Endothelial cell of umbilical vein (primary cell): ENCODE measurements at regions not wholly inside any gene's neighbourhood (a gene's known extent, or its start where the extent isn't known, plus 50 kb on each side); places are given as distances from the start of the nearest gene placed in this dataset.
"Not testable (repeated sequence)": the region's sequence is repeated elsewhere in the genome, so short reads cannot be mapped to it uniquely, and the experiment has no call there.

Source experiments
- EZH2 ChIP-seq: IDR thresholded peaks from 2 replicates; pipeline ENCODE4 v1.6.1; 2012; ENCODE audit warnings: borderline replicate concordance, low read depth, mild to moderate bottlenecking, moderate library complexity, low read length, inconsistent platforms; ENCODE audit not compliant: severe bottlenecking
- POLR2A ChIP-seq: IDR thresholded peaks from 2 replicates; pipeline ENCODE4 v1.6.1; 2012; ENCODE audit warnings: low read depth, mild to moderate bottlenecking, control low read depth, low read length
- POLR2AphosphoS5 ChIP-seq: IDR thresholded peaks from 2 replicates; pipeline ENCODE4 v1.6.1; 2012; ENCODE audit warnings: low read depth, mild to moderate bottlenecking, control low read depth, low read length, moderate library complexity; ENCODE audit not compliant: insufficient read depth
- TF ChIP-seq, protein P1 (sequence below), 2 donors: IDR thresholded peaks; 1 replicate in 1 of 2; 2 replicates in 1 of 2; pipeline ENCODE4 v1.5.1; 2011; ENCODE audit warnings: low read length in 2 of 2, mild to moderate bottlenecking in 2 of 2, moderate library complexity in 2 of 2, control low read depth in 1 of 2, inconsistent platforms in 1 of 2, low read depth in 1 of 2; ENCODE audit not compliant: insufficient read depth in 1 of 2; ENCODE audit errors: extremely low read depth in 1 of 2
- TF ChIP-seq, protein P2 (sequence below): IDR thresholded peaks from 2 replicates; pipeline ENCODE4 v1.6.1; 2011; ENCODE audit not compliant: insufficient read depth, insufficient read length

DNA sequence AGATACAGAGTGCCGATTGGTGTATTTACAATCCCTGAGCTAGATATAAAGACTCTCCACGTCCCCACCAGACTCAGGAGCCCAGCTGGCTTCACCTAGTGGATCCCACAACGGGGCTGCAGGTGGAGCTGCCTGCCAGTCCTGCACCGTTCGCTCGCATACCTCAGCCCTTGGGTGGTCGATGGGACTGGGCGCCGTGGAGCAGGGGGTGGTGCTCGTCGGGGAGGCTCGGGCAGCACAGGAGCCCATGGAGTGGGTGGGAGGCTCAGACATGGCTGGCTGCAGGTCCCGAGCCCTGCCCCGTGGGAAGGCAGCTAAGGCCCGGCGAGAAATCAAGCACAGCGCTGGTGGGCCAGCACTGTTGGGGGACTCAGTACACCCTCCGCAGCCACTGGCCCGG, 1093.6 kb downstream of the TYW1 start:
- TF ChIP-seq, protein P1, sequence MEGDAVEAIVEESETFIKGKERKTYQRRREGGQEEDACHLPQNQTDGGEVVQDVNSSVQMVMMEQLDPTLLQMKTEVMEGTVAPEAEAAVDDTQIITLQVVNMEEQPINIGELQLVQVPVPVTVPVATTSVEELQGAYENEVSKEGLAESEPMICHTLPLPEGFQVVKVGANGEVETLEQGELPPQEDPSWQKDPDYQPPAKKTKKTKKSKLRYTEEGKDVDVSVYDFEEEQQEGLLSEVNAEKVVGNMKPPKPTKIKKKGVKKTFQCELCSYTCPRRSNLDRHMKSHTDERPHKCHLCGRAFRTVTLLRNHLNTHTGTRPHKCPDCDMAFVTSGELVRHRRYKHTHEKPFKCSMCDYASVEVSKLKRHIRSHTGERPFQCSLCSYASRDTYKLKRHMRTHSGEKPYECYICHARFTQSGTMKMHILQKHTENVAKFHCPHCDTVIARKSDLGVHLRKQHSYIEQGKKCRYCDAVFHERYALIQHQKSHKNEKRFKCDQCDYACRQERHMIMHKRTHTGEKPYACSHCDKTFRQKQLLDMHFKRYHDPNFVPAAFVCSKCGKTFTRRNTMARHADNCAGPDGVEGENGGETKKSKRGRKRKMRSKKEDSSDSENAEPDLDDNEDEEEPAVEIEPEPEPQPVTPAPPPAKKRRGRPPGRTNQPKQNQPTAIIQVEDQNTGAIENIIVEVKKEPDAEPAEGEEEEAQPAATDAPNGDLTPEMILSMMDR (IDR thresholded peaks at IDR 0.05; ENCODE audit: extremely low read depth in 1 of 2, insufficient read depth in 1 of 2, low read depth in 1 of 2, low read length in 2 of 2) = not testable (repeated sequence)
- TF ChIP-seq POLR2A, POLR2AphosphoS5, EZH2: not testable (repeated sequence)
- TF ChIP-seq, protein P2, sequence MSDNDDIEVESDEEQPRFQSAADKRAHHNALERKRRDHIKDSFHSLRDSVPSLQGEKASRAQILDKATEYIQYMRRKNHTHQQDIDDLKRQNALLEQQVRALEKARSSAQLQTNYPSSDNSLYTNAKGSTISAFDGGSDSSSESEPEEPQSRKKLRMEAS = not testable (repeated sequence)
